ENCODE measurements at regions not wholly inside any gene's neighbourhood (a gene's known extent, or its start where the extent isn't known, plus 50 kb on each side); places are given as distances from the start of the nearest gene placed in this dataset.

DNA sequence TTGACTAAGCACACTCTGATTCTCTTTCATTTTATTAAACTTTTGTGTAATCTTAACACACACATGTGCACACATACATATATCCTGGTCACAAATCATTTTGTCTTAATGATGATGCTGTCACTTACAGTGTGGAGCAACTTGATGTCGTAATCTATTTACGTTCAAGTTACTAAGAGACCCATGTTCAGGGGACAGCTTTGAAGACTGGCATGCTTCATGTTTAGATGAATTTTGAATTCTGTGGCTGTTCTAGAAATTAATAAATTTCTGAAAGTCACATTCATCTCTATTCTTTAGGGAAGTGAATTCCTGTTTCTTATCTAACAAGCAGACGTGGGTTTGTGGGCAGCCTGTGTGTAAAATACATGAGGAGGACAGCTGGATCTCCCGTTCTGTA, 1637.8 kb downstream of the PLA2G4A start:
- in situ Hi-C loops (cut with HindIII; ENCODE audit: low pct_unique_long_range_greater_than_20kb, low sequenced_read_pairs), result no loop called here
- DNase-seq (ENCODE audit: low read depth), result no peak

DNA sequence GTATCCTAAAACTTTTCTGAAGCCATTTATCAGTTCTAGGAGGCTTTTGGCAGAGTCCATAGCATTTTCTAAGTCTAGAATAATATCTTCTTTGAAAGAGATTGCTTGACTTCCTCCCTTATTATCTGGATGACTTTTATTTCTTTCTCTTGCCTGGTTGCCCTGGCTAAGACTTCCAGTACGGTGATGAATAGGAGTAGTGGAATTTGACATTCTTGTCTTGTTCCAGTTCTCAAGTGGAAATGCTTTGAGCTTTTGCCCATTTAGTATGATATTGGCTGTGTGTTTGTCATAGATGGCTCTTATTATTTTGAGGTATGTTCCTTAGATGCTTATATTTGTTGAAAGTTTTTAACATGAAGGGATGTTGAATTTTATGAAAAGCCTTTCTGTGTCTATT, 1647.9 kb downstream of the PLA2G4A start:
- in situ Hi-C loops (cut with HindIII; ENCODE audit: low pct_unique_long_range_greater_than_20kb, low sequenced_read_pairs), result no loop called here
- no peak for DNase-seq (ENCODE audit: low read depth)

DNA sequence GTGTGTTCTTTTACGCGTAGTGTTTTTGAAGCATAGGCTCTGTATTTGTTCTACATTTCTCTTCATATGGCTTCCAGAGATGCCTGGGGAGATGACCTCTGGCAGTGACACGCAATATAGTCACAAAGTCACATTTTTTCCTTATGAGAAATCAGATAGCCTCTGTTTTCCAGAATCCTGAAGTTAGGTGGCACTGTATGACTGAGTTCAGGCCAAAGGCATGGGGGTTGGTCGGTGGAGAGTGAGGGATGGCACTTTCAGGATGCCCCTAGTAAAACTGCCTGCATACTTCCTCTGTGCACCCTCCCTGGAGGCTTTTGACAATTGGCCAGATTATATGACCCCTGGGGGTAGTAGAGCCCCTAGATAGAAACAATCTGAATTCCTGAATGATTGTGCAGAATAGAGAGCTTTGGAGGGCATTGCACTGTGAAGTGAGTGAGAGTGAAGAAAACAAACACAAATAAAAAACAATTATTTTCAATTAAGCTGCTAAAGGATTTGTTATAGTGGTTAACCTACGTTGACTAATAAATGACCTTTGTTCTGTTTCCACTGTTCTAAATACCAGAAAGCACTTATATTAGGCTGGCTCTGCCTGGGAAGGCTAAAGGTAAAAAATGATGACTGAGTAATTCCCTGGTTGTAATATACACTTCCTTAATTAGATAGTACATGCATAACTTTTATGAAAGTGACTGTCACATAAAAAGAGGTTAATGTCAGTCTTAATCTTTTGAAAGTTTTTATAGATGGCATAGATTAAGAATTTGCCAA, 1660.8 kb downstream of the PLA2G4A start:
- peak; percentile 63 for DNase-seq (ENCODE audit: low read depth)
- in situ Hi-C loops (cut with HindIII; ENCODE audit: low pct_unique_long_range_greater_than_20kb, low sequenced_read_pairs), result no loop called here

DNA sequence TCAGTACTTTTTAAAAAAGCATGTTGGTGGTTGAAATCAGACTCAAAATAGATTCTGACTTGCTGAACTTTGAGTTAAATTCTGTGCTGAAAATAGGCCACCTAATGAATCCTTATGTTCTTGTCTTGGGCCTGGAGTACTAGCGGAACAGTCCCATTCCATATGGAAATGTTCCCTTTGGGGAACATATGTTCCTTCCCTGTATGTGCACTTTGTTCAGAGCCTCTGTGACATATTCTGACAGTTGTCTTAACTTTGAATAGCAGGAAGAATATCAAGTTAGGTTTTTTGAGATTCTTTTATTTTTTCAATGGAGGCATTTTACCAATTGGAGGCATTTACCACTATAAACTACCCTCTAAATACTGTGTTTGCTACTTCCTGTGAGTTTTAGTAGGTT, 1667.8 kb downstream of the PLA2G4A start:
- in situ Hi-C loops (cut with HindIII; ENCODE audit: low pct_unique_long_range_greater_than_20kb, low sequenced_read_pairs), result no loop called here
- no peak for DNase-seq (ENCODE audit: low read depth)

DNA sequence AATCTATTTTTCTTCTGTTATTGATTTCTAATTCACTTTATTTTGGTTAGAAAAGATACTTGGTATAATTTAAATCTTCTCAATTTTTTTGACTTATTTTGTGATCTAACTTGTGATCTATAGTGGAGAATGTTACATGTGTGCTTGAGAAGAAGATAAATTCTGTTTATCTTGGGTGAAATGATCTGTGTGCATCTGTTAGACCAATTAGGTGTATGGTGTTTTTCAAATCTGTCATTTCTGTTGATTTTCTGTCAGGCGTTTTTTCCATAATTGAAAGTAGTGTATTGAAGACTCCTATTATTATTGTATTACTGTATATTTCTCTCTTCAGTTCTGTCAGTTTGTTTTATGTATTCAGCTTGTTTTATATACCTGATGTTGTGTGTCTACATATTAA, 1668.3 kb downstream of the PLA2G4A start:
- DNase-seq (ENCODE audit: low read depth), result no peak
- in situ Hi-C loops (cut with HindIII; ENCODE audit: low pct_unique_long_range_greater_than_20kb, low sequenced_read_pairs), result no loop called here

DNA sequence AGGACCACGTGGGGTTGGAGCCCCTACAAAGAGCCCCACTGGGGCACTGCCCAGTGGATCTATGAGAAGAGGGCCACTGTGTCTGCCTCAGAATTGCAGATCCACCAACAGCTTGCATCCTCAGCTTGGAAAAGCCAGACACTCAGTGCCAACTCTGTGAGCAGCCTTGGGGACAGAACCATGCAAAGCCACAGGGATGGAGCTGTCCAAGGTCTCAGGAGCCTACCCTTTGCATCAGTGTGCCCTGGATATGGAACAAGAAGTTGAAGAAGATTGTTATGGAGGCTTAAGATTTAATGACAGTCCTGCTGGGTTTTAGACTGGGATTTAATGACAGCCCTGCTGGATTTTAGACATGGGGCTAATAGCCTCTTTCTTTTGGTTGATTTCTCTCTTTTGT, 1670.9 kb downstream of the PLA2G4A start:
- DNase-seq (ENCODE audit: low read depth), result no peak
- in situ Hi-C loops (cut with HindIII; ENCODE audit: low pct_unique_long_range_greater_than_20kb, low sequenced_read_pairs), result no loop called here

DNA sequence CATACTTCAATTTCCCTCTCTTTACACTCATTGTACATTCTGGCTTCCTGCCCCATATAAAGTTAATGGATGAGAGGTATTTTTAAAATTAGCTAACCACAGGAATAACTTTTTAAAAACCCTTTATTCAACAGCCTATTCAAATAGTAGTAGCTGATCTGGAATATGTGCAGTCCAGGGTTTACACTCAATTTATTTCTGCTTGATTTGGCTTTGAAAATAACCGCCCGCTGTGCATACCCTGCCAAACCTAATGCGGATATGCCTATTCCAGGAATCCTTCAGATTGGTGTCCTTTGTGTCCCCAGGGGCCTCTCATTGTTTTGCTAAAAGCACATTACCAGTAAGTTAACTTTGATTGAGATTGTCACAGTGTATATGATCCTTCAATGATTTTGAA, 1686.2 kb downstream of the PLA2G4A start:
- in situ Hi-C loops (cut with HindIII; ENCODE audit: low pct_unique_long_range_greater_than_20kb, low sequenced_read_pairs), result no loop called here
- no peak for DNase-seq (ENCODE audit: low read depth)

DNA sequence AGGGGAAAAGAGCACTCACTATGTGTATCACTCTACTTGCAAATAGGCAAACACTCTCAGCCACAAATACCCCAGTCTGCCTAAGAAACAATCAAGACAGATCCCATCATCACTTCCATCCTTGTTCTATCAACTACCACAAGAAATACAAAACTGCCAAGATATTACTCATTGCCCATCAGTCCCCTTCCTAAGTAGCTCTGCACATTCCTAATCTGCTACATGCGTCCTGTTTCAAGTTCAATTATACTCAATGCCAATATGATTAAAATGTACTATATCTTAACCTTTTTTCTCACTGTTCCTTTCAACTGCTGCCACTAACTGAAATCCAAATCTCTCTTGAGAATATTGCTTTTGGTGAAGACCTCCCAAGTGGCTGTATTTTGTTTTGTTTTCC, 1688.4 kb downstream of the PLA2G4A start:
- in situ Hi-C loops (cut with HindIII; ENCODE audit: low pct_unique_long_range_greater_than_20kb, low sequenced_read_pairs), result no loop called here
- no peak for DNase-seq (ENCODE audit: low read depth)

DNA sequence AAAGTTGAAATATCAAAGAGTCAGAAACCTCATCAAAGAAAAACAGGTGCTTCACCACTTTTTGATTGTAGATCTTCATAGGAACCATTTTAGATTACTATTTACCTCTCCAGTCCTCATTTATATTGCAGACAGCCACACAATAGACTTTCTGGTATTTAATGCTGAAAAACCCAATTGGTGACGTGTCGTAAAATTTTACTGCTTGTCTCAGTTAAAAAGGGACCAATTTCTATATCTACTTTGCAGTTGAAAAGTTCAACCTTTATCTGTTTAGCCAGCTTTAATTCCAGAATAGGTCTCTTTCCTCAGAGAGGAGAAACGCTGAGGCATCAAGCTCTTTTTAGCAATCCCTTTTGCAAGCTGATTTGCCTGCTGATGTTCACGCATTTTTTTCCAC, 1722.4 kb downstream of the PLA2G4A start:
- no peak for DNase-seq (ENCODE audit: low read depth)
- in situ Hi-C loops (cut with HindIII; ENCODE audit: low pct_unique_long_range_greater_than_20kb, low sequenced_read_pairs), result no loop called here

DNA sequence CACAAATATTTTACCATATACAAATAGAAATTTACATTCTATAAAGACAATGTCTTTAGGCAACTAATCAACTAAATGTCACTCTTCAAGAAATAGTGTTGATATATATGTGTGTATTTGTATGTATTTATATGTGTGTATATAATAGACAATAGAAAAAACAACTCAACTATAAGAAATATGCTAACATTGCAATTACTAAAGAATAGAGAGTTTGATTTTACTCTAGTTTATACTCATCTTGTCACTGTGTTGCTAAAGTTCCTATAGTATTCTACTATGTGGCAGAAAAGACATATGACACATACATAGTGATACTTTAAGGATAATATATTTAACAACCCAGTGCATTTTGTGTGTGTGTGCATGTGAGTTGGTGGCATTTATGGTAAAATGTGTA, 1728.3 kb downstream of the PLA2G4A start:
- in situ Hi-C loops (cut with HindIII; ENCODE audit: low pct_unique_long_range_greater_than_20kb, low sequenced_read_pairs), result no loop called here
- DNase-seq (ENCODE audit: low read depth), result no peak

DNA sequence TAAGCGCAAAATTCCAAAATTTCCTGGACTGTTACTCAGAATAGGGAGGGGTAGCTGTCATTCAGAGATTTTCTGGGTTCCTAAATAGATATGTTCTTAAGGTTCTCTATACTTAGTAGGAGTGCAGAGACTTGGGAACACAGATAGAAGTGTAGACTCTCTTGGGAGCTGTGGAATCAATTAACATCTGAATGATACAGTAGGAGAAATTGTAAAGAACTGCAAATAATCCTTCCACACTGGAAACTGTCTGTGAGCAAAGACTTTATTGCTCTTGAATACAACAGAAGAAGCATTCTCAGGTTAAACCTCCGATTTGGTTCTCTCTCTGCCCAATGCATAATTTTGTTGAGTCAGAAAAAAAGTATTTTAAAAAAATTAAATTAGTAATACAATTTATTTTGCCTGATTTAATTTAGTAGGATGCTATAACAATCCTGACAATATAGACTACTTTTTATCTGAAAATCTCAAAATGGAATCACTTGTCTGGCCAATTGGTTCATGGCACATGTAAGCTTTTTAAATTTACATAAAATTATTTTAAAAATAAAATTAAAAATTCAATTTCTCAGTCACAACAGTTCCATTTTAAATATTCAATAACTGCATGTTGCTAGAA, 1754.3 kb downstream of the PLA2G4A start:
- in situ Hi-C loops (cut with HindIII; ENCODE audit: low pct_unique_long_range_greater_than_20kb, low sequenced_read_pairs), result no loop called here

DNA sequence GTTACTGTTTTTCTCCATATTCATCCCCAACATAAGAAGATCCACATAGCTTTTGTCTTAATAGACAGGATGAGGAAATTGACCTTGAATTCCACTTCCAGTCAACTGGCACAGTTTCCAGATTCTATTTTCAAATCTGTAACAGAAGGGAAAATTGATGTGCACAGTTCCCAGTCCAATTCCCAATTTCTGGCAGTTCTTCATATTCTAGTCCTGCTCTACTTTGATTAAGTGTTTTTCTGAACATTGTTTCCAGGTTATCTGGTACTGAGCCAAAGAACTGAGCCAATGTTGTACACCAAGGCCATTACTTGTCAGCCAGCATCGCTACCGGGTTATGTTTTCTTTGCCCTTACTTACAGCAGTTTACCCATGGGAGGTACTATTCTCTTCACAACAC, 1755.4 kb downstream of the PLA2G4A start:
- in situ Hi-C loops (cut with HindIII; ENCODE audit: low pct_unique_long_range_greater_than_20kb, low sequenced_read_pairs), result no loop called here
- no peak for DNase-seq (ENCODE audit: low read depth)

More for the DNA sequence above, 1754.3 kb downstream of the PLA2G4A start:
- no peak for DNase-seq (ENCODE audit: low read depth)

DNA sequence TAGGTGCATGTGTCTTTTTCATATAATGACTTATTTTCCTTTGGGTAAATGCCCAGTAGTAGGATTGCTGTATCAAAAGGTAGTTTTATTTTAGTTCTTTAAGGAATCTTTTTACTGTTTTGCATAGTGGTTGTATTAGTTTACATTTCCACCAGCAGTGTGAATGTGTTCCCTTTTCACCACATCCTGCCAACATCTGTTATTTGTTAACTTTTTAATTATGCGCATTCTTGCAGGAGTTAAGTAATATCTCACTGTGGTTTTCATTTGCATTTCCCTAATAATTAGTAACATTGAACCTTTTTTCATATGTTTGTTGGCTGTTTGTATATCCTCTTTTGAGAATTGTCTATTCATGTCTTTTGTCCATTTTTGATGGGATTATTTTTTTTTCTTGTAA, 1761.9 kb downstream of the PLA2G4A start:
- in situ Hi-C loops (cut with HindIII; ENCODE audit: low pct_unique_long_range_greater_than_20kb, low sequenced_read_pairs), result no loop called here
- DNase-seq (ENCODE audit: low read depth), result no peak

DNA sequence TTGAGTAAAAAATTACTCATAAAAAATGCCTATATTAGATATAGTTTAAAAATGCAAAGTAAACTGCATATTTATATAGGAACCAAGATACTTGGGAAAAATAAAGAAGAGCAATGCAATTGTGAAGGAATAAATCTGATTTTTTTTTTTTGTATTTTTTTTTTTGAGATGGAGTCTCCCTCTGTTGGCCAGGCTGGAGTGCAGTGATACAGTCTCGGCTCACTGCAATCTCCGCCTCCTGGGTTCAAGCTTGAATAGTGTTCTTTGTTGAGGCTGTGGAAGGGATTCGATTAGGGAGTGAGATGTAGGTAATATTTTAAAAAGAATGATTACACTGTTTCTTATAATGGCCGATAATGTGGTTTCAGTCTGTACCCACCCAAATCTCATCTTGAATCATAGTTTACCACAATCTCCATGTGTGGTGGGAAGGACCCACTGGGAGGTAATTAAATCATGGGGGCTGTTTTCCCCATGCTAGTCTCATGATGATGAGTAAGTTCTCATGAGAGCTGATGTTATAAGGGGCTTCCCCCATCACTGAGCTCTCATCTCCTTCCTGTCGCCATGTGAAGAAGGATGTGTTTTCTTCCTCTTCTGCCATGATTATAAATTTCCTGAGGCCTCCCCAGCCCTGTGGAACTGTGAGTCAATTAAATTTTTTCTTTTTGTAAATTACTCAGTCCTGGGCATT, 1765.9 kb downstream of the PLA2G4A start:
- no peak for DNase-seq (ENCODE audit: low read depth)
- in situ Hi-C loops (cut with HindIII; ENCODE audit: low pct_unique_long_range_greater_than_20kb, low sequenced_read_pairs), result no loop called here

DNA sequence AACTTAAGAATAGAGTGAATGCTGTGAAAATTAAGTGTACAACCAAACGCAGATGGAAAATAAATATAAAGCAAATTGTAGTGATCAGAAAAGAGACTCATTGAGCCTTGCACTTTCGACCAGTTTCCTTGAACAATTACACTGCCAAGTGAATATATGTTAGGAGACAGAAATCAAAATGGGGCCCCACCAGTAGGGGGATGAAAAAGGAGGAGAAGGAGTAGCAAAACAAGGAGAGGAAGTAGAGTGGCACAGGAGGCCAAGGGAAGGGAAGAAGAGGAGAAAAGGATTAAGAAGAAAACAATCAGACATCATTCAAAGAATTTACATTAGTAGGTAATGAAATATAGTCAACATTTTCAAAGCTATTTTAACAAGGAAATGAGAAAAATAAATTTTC, 1770.6 kb downstream of the PLA2G4A start:
- no peak for DNase-seq (ENCODE audit: low read depth)

DNA sequence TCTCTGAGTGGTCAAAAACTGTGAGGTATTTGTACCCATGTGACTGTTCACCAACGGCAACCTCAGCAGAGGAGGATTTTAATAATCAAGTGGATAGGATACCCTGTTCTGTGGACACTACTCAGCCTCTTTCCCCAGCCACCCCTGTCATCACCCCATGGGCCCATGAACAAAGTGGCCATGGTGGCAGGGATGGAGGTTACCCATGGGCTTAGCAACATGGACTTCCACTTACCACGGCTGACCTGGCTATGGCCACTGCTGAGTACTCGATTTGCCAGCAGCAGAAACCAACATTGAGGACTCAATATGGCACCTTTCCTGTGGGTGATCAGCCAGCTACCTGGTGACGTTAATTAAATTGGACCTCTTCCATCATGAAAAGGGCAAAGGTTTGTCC, 1782.7 kb downstream of the PLA2G4A start:
- in situ Hi-C loops (cut with HindIII; ENCODE audit: low pct_unique_long_range_greater_than_20kb, low sequenced_read_pairs), result no loop called here

More for the DNA sequence above, 1770.6 kb downstream of the PLA2G4A start:
- in situ Hi-C loops (cut with HindIII; ENCODE audit: low pct_unique_long_range_greater_than_20kb, low sequenced_read_pairs), result no loop called here

DNA sequence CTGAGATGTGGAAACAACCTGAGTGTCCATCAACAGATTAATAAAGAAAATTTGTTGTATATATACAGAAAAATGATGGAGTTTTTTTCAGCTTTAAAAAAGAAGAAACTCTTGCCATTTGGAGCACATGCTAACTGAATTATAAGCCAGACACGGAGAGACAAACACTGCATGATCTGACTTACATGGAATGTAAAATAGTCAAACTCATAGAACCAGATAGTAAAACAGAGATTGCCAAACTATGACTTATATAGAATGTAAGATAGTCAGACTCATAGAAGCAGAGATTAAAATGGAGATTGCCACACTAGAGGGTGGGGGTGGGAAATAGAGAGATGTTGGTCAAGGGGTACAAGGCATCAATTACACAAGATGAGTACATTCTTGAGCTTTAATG, 1786.6 kb downstream of the PLA2G4A start:
- DNase-seq (ENCODE audit: low read depth), result no peak
- in situ Hi-C loops (cut with HindIII; ENCODE audit: low pct_unique_long_range_greater_than_20kb, low sequenced_read_pairs), result no loop called here

More for the DNA sequence above, 1782.7 kb downstream of the PLA2G4A start:
- DNase-seq (ENCODE audit: low read depth), result no peak

DNA sequence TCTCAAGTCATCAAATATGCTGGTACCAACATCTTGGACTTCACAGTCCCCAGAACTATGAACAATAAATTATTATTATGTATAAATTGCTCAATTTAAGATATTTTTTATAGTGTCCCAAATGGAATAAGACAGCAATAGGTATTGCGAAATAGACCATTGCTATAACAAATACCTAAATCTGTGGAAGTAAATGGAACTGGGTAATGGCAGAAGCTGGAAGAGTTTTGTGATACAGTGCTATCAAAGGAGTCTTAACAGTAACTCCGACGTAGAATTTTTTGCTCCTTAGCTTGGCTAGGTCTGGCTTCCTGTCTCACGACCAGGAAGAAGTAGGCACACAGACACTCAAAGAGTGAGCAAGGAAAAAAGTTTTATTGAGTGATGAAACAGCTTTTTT, 1791.5 kb downstream of the PLA2G4A start:
- in situ Hi-C loops (cut with HindIII; ENCODE audit: low pct_unique_long_range_greater_than_20kb, low sequenced_read_pairs), result no loop called here
- DNase-seq (ENCODE audit: low read depth), result no peak

DNA sequence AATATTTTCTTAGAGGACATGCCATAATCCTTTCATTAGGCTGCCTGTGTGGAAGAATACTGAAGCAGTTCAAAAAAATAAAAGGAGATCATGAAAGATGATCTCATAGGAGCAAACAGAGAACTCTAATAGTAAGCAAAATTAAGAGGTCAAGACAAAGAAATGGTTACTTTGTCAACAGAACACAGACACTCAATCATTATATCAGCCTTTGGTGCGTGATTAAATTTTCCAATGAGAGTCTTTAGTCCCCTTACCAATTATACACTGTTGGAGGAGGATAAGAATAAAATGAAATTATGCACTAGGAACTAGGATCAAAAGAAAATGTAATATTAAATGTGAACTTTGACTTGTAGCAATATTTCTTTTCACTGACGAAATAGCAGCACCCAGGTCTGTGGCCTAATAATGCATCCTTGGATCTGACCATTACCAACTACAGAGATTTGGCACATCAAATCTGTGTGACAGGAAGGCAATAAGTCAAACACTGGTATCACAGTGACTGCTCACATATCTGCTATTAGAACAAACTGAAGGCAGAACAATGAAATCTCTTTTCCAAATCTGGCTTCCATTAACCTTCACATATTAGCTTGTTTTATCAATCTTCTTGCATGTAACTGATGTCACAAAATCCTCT, 1812.9 kb downstream of the PLA2G4A start:
- in situ Hi-C loops (cut with HindIII; ENCODE audit: low pct_unique_long_range_greater_than_20kb, low sequenced_read_pairs), result no loop called here
- DNase-seq (ENCODE audit: low read depth), result no peak
